CD14-positive monocyte (primary cell): ENCODE measurements at regions not wholly inside any gene's neighbourhood (a gene's known extent, or its start where the extent isn't known, plus 50 kb on each side); places are given as distances from the start of the nearest gene placed in this dataset.

Experiments
- DNase-seq, 3 donors: peaks; one replicate each; pipeline ENCODE4 v3.0.0-alpha.2; 2011 to 2022
- H2AFZ ChIP-seq: 2 replicates; pipeline ENCODE4 v1.6.0; 2012; ENCODE audit warnings: mild to moderate bottlenecking, low read depth, low read length, inconsistent platforms; ENCODE audit not compliant: insufficient read depth, poor library complexity, severe bottlenecking
- H3K27ac ChIP-seq, 2 donors: 1 replicate in 1 of 2; 2 replicates in 1 of 2; pipeline ENCODE4 v1.5.1; 2012 to 2013; ENCODE audit warnings: low read length in 2 of 2, control low read depth in 1 of 2, inconsistent platforms in 1 of 2, low read depth in 1 of 2, mild to moderate bottlenecking in 1 of 2
- H3K27me3 ChIP-seq, 2 donors: one replicate each; pipeline versions ENCODE4 v1.6.0 to v1.6.1; 2011 to 2013; ENCODE audit warnings: low read length in 2 of 2; ENCODE audit not compliant: control insufficient read depth in 2 of 2, insufficient read depth in 2 of 2
- H3K36me3 ChIP-seq, 2 donors: replicated peaks in 1 of 2; 1 replicate in 1 of 2; 2 replicates in 1 of 2; pipeline versions ENCODE4 v1.5.1 to v1.6.1; 2012 to 2013; ENCODE audit warnings: low read length in 2 of 2, control low read depth in 1 of 2, inconsistent platforms in 1 of 2, mild to moderate bottlenecking in 1 of 2; ENCODE audit not compliant: insufficient read depth in 2 of 2, control insufficient read depth in 1 of 2
- H3K4me1 ChIP-seq, 2 donors: 1 replicate in 1 of 2; 2 replicates in 1 of 2; pipeline versions ENCODE4 v1.5.1 to v1.6.1; 2012 to 2013; ENCODE audit warnings: low read length in 2 of 2, control low read depth in 1 of 2, inconsistent platforms in 1 of 2, mild to moderate bottlenecking in 1 of 2, moderate library complexity in 1 of 2; ENCODE audit not compliant: insufficient read depth in 2 of 2, control insufficient read depth in 1 of 2
- H3K4me2 ChIP-seq: replicated peaks from 2 replicates; pipeline ENCODE3; 2012; ENCODE audit warnings: low read length, moderate library complexity, mild to moderate bottlenecking; ENCODE audit not compliant: poor library complexity, severe bottlenecking; ENCODE audit errors: extremely low read depth
- H3K4me3 ChIP-seq, 3 experiments: fragments of 200-600 bp in 1 of 3; sonication (generic) in 1 of 3; replicated peaks in 1 of 3; 1 replicate in 2 of 3; 2 replicates in 1 of 3; pipeline ENCODE4 v1.5.1; 2011 to 2013; ENCODE audit warnings: low read length in 3 of 3, mild to moderate bottlenecking in 3 of 3, control low read depth in 2 of 3, low read depth in 2 of 3, inconsistent platforms in 1 of 3, moderate library complexity in 1 of 3
- H3K79me2 ChIP-seq: 2 replicates; pipeline ENCODE4 v1.6.0; 2012; ENCODE audit warnings: mild to moderate bottlenecking, control low read depth, inconsistent platforms, low read length, moderate library complexity; ENCODE audit not compliant: insufficient read depth
- H3K9ac ChIP-seq: 2 replicates; pipeline ENCODE4 v1.6.0; 2017; ENCODE audit warnings: low read length, mild to moderate bottlenecking; ENCODE audit not compliant: insufficient read depth, poor library complexity, severe bottlenecking
- H3K9me3 ChIP-seq, 2 donors: replicated peaks in 1 of 2; 1 replicate in 1 of 2; 2 replicates in 1 of 2; pipeline versions ENCODE4 v1.5.1 to v1.6.1; 2012 to 2013; ENCODE audit warnings: low read length in 2 of 2, control low read depth in 1 of 2; ENCODE audit not compliant: control insufficient read depth in 1 of 2, insufficient read depth in 1 of 2
- H4K20me1 ChIP-seq: 2 replicates; pipeline ENCODE4 v1.6.0; 2012; ENCODE audit warnings: mild to moderate bottlenecking, low read length, control low read depth, moderate library complexity; ENCODE audit not compliant: insufficient read depth
- H3K27ac Mint-ChIP-seq, 7 donors: one replicate each; pipeline ENCODE4 v1.8.0; 2020; ENCODE audit warnings: mild to moderate bottlenecking in 7 of 7, mixed read lengths in 7 of 7, moderate library complexity in 6 of 7, inconsistent platforms in 2 of 7
- H3K27me3 Mint-ChIP-seq, 3 donors: one replicate each; pipeline ENCODE4 v1.8.0; 2021 to 2022; ENCODE audit warnings: low read depth in 3 of 3, mild to moderate bottlenecking in 3 of 3, mixed read lengths in 3 of 3, moderate library complexity in 3 of 3, inconsistent platforms in 1 of 3
- H3K36me3 Mint-ChIP-seq, 2 donors: one replicate each; pipeline ENCODE4 v1.8.0; 2020; ENCODE audit warnings: mixed read lengths in 2 of 2, inconsistent platforms in 1 of 2, mild to moderate bottlenecking in 1 of 2
- H3K4me1 Mint-ChIP-seq: one replicate; pipeline ENCODE4 v1.8.0; 2020; ENCODE audit warnings: mild to moderate bottlenecking, mixed read lengths
- H3K4me3 Mint-ChIP-seq, 2 donors: one replicate each; pipeline ENCODE4 v1.8.0; 2020; ENCODE audit warnings: mild to moderate bottlenecking in 2 of 2, mixed read lengths in 2 of 2, moderate library complexity in 1 of 2
- H3K9me3 Mint-ChIP-seq, 7 donors: one replicate each; pipeline ENCODE4 v1.8.0; 2020 to 2022; ENCODE audit warnings: mixed read lengths in 7 of 7, mild to moderate bottlenecking in 6 of 7, moderate library complexity in 6 of 7, inconsistent platforms in 2 of 7
- CTCF ChIP-seq: fragments of 200-600 bp; IDR thresholded peaks from one replicate; pipeline ENCODE4 v1.8.0; 2022; ENCODE audit warnings: antibody characterized with exemption, mild to moderate bottlenecking
- WGBS: methylation state at CpG from one replicate; pipeline ENCODE4 v1.1.5; 2013; ENCODE audit warnings: missing lambda C conversion rate; ENCODE audit not compliant: insufficient coverage; 5-methylcytosine and 5-hydroxymethylcytosine counted together
- intact Hi-C, 2 donors: fragments of 100-400 bp; cut with micrococcal nuclease; formaldehyde crosslinking; loops; one replicate each; pipeline versions ENCODE4 v1.15.0 to v1.15.1; 2023

- intact Hi-C loops = no loop called here
Measured at GRCh38 chr5:163303718-163304117, 133.7 kb upstream of the CCNG1 start.

GRCh38 chr5:163305655-163306054 is 131.7 kb upstream of the CCNG1 start:
- no peak overlapping the region for H3K27ac ChIP-seq
- Mint-ChIP-seq H3K27me3 (peaks cover 5 to 18% (median 9%) of the 10 kb centered on the region in 3 donors), H3K4me3 (no peak overlapping the region), H3K4me1 (peaks cover 25% of the 10 kb centered on the region), H3K27ac (no peak overlapping the region), H3K9me3 (peaks cover 7 to 10% (median 8%) of the 10 kb centered on the region in 7 donors), H3K36me3 (no peaks in the 10 kb centered on the region)
- H3K79me2 ChIP-seq = no peaks in the 10 kb centered on the region
- no peak overlapping the region for H3K4me2 ChIP-seq
- no peak for DNase-seq
- H3K9me3 ChIP-seq = peaks cover 3 to 5% of the 10 kb centered on the region in 2 donors
- no peaks in the 10 kb centered on the region for H4K20me1 ChIP-seq
- H3K4me3 ChIP-seq = no peak overlapping the region
- H2AFZ ChIP-seq = no peak overlapping the region
- intact Hi-C loops = no loop called here
- H3K36me3 ChIP-seq = no peaks in the 10 kb centered on the region
- 63% methylated on average over 1 of the region's 3 CpGs for WGBS
- peaks cover 16 to 21% of the 10 kb centered on the region in 2 donors for H3K4me1 ChIP-seq
- no peak overlapping the region for H3K9ac ChIP-seq
- peaks cover 2 to 7% of the 10 kb centered on the region in 2 donors for H3K27me3 ChIP-seq
- no peak for TF ChIP-seq CTCF

More at GRCh38 chr5:163303718-163304117, 133.7 kb upstream of the CCNG1 start:
- H3K9me3 ChIP-seq = no peaks in the 10 kb centered on the region
- H3K27ac ChIP-seq = no peak overlapping the region
- no peaks in the 10 kb centered on the region for H3K36me3 Mint-ChIP-seq
- H4K20me1 ChIP-seq = no peaks in the 10 kb centered on the region
- no peaks in the 10 kb centered on the region for H3K79me2 ChIP-seq
- H2AFZ ChIP-seq = no peak overlapping the region
- TF ChIP-seq CTCF = no peak
- no peak overlapping the region for H3K4me2 ChIP-seq
- peaks cover 9 to 25% (median 13%) of the 10 kb centered on the region in 3 donors for H3K27me3 Mint-ChIP-seq
- H3K9ac ChIP-seq = no peak overlapping the region
- H3K4me3 Mint-ChIP-seq = no peak overlapping the region
- peaks cover 6% of the 10 kb centered on the region for H3K4me1 Mint-ChIP-seq
- 92% methylated on average over 8 of the region's 9 CpGs for WGBS
- no peak overlapping the region for H3K4me3 ChIP-seq
- peaks cover 2 to 9% of the 10 kb centered on the region in 2 donors for H3K27me3 ChIP-seq
- no peak for DNase-seq
- H3K36me3 ChIP-seq = no peaks in the 10 kb centered on the region
- no peak overlapping the region for H3K27ac Mint-ChIP-seq
- H3K4me1 ChIP-seq = peaks cover under 1 to 2% of the 10 kb centered on the region in 2 donors
- H3K9me3 Mint-ChIP-seq = peaks cover 0 to 3% (median 0%) of the 10 kb centered on the region in 7 donors
